ENCODE measurements at regions not wholly inside any gene's neighbourhood (a gene's known extent, or its start where the extent isn't known, plus 50 kb on each side); places are given as distances from the start of the nearest gene placed in this dataset.
"Not testable (repeated sequence)": the region's sequence is repeated elsewhere in the genome, so short reads cannot be mapped to it uniquely, and the experiment has no call there.

GRCh38 chr2:132332345-132333033, 84.1 kb upstream of the GPR39 start:
- not testable (repeated sequence) for DNase-seq

- DNase-seq: not testable (repeated sequence)
These were observed 79.5 kb upstream of the GPR39 start for GRCh38 chr2:132337135-132337534.

GRCh38 chr2:132337844-132338243, 78.8 kb upstream of the GPR39 start:
- not testable (repeated sequence) for DNase-seq

GRCh38 chr2:132347041-132347780, 69.4 kb upstream of the GPR39 start:
- DNase-seq: not testable (repeated sequence)

GRCh38 chr2:132349092-132349687, 67.4 kb upstream of the GPR39 start:
- DNase-seq: not testable (repeated sequence)

- DNase-seq: not testable (repeated sequence)
These were observed 64.9 kb upstream of the GPR39 start for GRCh38 chr2:132351668-132352067.

GRCh38 chr2:132352481-132353001, 64.1 kb upstream of the GPR39 start:
- not testable (repeated sequence) for DNase-seq

GRCh38 chr2:132353380-132353779, 63.2 kb upstream of the GPR39 start:
- DNase-seq: not testable (repeated sequence)

- peak; percentile 13 for DNase-seq
These were observed 55.6 kb upstream of the GPR39 start for GRCh38 chr2:132360964-132361363.

GRCh38 chr2:132361498-132361897, 55.1 kb upstream of the GPR39 start:
- DNase-seq: not testable (repeated sequence)

GRCh38 chr2:132363352-132363751, 53.3 kb upstream of the GPR39 start:
- not testable (repeated sequence) for DNase-seq

- DNase-seq: not testable (repeated sequence)
These were observed 50.6 kb upstream of the GPR39 start for GRCh38 chr2:132365963-132366362.

GRCh38 chr2:132366421-132367180, 50.0 kb upstream of the GPR39 start:
- DNase-seq: no peak

Data from activated naive CD4-positive, alpha-beta T cell treated with anti-CD3 and anti-CD28 coated beads, Interleukin-2, amount 50 U/mL, for 16 hours (primary cell).